ENCODE measurements at regions not wholly inside any gene's neighbourhood (a gene's known extent, or its start where the extent isn't known, plus 50 kb on each side); places are given as distances from the start of the nearest gene placed in this dataset.

- no peak for DNase-seq (ENCODE audit: low read depth in 1 of 2, low spot score in 2 of 2)
- H3K36me3 ChIP-seq (ENCODE audit: control insufficient read depth in 2 of 4, insufficient read depth in 4 of 4, low read length in 3 of 4) = no peaks in the 10 kb centered on the region
- H3K27me3 ChIP-seq (replicated peaks in 1 of 4; ENCODE audit: control insufficient read depth in 3 of 4, extremely low read depth in 1 of 4, insufficient read depth in 3 of 4, low read length in 3 of 4) = no peaks in the 10 kb centered on the region
- H4K8ac ChIP-seq (ENCODE audit: extremely low read depth, insufficient read depth, low read length) = no peak overlapping the region
- H2AK5ac ChIP-seq (ENCODE audit: low read depth, low read length) = no peak overlapping the region
- H3K56ac ChIP-seq (replicated peaks; ENCODE audit: insufficient read length, low read depth, low read length) = no peak overlapping the region
- H2BK15ac ChIP-seq (ENCODE audit: low read length) = no peak overlapping the region
- no peak overlapping the region for H3K14ac ChIP-seq (ENCODE audit: insufficient read length)
- H4K5ac ChIP-seq (ENCODE audit: insufficient read length, low read depth, low read length) = no peak overlapping the region
- no peak for FAIRE-seq
- no peaks in the 10 kb centered on the region for H3K79me1 ChIP-seq (ENCODE audit: low read depth, low read length)
- H3K4ac ChIP-seq (replicated peaks; ENCODE audit: insufficient read length, low read depth, low read length) = no peak overlapping the region
- H3K27ac ChIP-seq (ENCODE audit: low read depth, low read length) = no peak overlapping the region
- CTCF ChIA-PET (ENCODE audit: partially characterized antibody) = interaction anchor here (0.6 kb wide), 1 partner anchor 30 kb away, joined by 3 read pairs; no protein-coding TSS in a partner anchor
- no peak overlapping the region for H3K23ac ChIP-seq (ENCODE audit: insufficient read length)
- no peaks in the 10 kb centered on the region for H4K20me1 ChIP-seq (replicated peaks in 1 of 2; ENCODE audit: control insufficient read depth in 1 of 2, insufficient read depth in 2 of 2, low read length in 2 of 2)
- no peak overlapping the region for H3K4me2 ChIP-seq (ENCODE audit: insufficient read depth in 1 of 2, low read depth in 2 of 2, low read length in 2 of 2)
- no peak overlapping the region for H4K91ac ChIP-seq (replicated peaks; ENCODE audit: insufficient read length, low read length)
- no peaks in the 10 kb centered on the region for H3K23me2 ChIP-seq (ENCODE audit: low read depth, low read length)
- no peak overlapping the region for H3K18ac ChIP-seq (ENCODE audit: extremely low read depth, low read length)
- H2BK20ac ChIP-seq (ENCODE audit: low read length) = no peak overlapping the region
- H2BK12ac ChIP-seq (ENCODE audit: low read depth, low read length) = no peak overlapping the region
- H3K9me3 ChIP-seq (ENCODE audit: insufficient read depth in 2 of 2, low read depth in 1 of 2, low read length in 1 of 2) = 0 out of 4 replicates have a peak, but pooled peaks cover 0 to 3% of the 10 kb centered on the region in 2 experiments
- no peaks in the 10 kb centered on the region for H3K4me1 ChIP-seq (replicated peaks in 1 of 4; ENCODE audit: control insufficient read depth in 3 of 4, insufficient read depth in 4 of 4, low read length in 3 of 4)
- H3K79me2 ChIP-seq (ENCODE audit: control insufficient read depth in 1 of 2, insufficient read depth in 2 of 2, low read length in 2 of 2) = no peaks in the 10 kb centered on the region
- no peak overlapping the region for H2BK5ac ChIP-seq (ENCODE audit: low read depth, low read length)
- H2AFZ ChIP-seq (ENCODE audit: low read length) = no peak overlapping the region
- no peak overlapping the region for H2BK120ac ChIP-seq (replicated peaks; ENCODE audit: low read depth, low read length)
- H3K9ac ChIP-seq (replicated peaks in 1 of 4; ENCODE audit: extremely low read depth in 1 of 4, low read depth in 3 of 4, low read length in 3 of 4) = no peak overlapping the region
- POLR2A ChIA-PET (ENCODE audit: partially characterized antibody) = no interaction called here
- no peak overlapping the region for H3K4me3 ChIP-seq (ENCODE audit: extremely low read depth in 1 of 4, insufficient read depth in 2 of 4, low read depth in 3 of 4, low read length in 4 of 4)
- TF ChIP-seq CTBP2 (IDR thresholded peaks at IDR 0.05; ENCODE audit: borderline replicate concordance, insufficient read depth, insufficient read length, low read length) (no peak), CREB1 (IDR thresholded peaks at IDR 0.05) (no peak), CBX5 (IDR thresholded peaks at IDR 0.05; ENCODE audit: low read depth, low read length) (no peak), E2F6 (IDR thresholded peaks at IDR 0.05) (no peak), RFX5 (IDR thresholded peaks at IDR 0.05; ENCODE audit: borderline replicate concordance, low read depth, low read length) (no peak), NANOG (IDR thresholded peaks at IDR 0.05; ENCODE audit: insufficient read depth, low read depth, low read length, poor library complexity, severe bottlenecking) (no peak), POLR2A (IDR thresholded peaks at IDR 0.05; ENCODE audit: control extremely low read depth in 1 of 2, low read depth in 2 of 2, low read length in 2 of 2) (no peak), SIN3A (conservative IDR thresholded peaks at IDR 0.05 in 1 of 2, IDR thresholded peaks at IDR 0.05 in 1 of 2; ENCODE audit: low read depth in 1 of 2, low read length in 2 of 2) (no peak), JUN (IDR thresholded peaks at IDR 0.05; ENCODE audit: low read depth, low read length) (no peak), EP300 (IDR thresholded peaks at IDR 0.05; ENCODE audit: borderline replicate concordance in 1 of 2, low read depth in 2 of 2, low read length in 2 of 2) (no peak), KDM5A (IDR thresholded peaks at IDR 0.05; ENCODE audit: low read length) (no peak), POLR2AphosphoS5 (IDR thresholded peaks at IDR 0.05; ENCODE audit: low read depth, low read length) (no peak), SP1 (IDR thresholded peaks at IDR 0.05; ENCODE audit: low read depth, low read length) (no peak), NRF1 (IDR thresholded peaks at IDR 0.05; ENCODE audit: low read depth, low read length) (no peak), SP4 (IDR thresholded peaks at IDR 0.05; ENCODE audit: low read length) (no peak)
Observed at GRCh38 chr11:80129396-80129795, 688.6 kb upstream of the TENM4 start.

Data from H1 (cell line).